Activated CD8-positive, alpha-beta memory T cell treated with anti-CD3 and anti-CD28 coated beads, Interleukin-2, amount 50 U/mL, for 24 hours (primary cell): ENCODE measurements at regions not wholly inside any gene's neighbourhood (a gene's known extent, or its start where the extent isn't known, plus 50 kb on each side); places are given as distances from the start of the nearest gene placed in this dataset.

ENCODE experiments used
- DNase-seq: peaks from one replicate; pipeline ENCODE4 v3.0.0-alpha.2; 2020; ENCODE audit errors: extremely low read depth

DNA sequence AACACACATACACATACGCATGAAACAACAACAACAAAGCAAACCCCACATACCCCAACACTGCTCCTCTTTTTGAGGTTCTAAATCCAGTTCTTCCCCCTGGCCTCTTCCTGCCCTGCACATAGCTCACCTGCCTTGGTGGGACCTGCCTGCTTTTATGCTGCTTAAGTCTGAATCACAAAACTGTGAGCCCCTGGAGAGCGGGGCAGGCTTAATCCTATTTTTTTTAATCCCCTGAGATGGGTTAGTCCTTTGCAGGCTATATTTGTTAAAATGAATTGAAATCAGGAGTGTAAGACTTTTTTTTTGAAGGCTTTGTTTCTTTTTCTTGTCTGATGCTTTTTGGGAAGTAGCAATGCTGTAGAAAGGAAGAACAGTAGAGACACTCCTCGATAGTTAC is 84.6 kb upstream of the MAX start:
- no peak for DNase-seq

DNA sequence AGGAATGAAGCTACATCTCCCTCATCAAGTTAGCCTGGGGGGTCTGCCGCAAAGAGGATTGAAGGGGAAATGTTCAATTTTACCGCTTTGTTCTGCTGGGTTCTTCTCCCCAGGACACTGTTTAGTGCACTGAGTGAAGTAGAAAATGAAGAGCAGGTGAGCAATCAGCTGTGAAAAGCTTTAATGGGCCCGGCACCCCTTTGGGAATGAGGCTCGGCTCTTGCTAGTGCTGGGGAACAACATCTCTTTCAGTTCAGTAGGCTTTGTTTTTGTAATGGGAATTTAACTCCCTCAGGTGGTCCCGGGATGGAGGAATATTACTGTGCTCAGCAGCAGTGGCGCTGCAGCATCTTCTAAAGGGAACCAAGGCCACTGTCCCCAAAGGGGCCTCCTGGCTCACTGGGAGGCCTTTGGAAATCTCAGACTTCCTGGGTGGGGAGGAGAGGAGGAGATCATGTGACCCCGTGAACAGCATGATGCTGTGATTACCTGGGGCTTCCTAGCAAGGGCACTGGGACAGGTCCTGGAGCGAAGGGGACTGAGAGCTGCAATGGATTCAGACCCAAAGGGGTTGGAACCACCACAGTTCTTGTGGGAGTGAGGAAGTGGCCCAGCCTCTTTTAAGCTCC is 85.2 kb upstream of the MAX start:
- no peak for DNase-seq

- no peak for DNase-seq
Observed at GRCh38 chr14:65190312-65190711, 88.0 kb upstream of the MAX start.

GRCh38 chr14:65191716-65192115 is 89.4 kb upstream of the MAX start:
- DNase-seq, result no peak

GRCh38 chr14:65192686-65193085 is 90.4 kb upstream of the MAX start:
- no peak for DNase-seq

DNA sequence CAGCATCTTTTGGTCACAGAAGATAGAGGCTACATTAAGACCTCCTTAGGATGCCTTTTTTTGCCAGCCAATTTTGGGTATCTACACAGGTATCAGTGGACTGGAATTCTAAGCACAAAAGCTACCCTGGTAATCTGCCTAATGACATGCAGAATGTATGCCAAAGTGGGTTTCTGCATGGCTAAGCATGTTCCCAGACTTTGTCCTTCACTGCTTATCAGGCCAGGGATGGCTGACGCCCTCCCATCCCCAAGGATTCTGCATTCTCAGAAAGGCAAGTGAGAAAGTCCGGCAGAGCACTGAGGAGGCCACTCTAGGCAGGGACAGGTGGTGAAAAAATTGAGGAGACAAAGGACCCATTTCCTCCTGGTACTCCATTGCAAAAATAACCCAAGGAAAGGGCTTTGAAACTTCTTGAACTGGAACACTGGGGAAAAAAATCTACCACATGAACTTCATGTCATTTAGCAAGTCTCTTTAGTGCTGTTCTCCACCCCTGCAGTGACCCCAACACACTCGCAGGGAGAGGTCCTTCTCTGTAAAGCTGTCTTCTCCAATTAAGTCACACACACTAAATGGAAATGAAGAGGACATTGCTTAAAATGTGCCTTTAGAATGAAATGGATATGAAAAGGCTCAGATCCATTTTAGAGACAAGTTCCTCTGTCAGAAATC is 91.7 kb upstream of the MAX start:
- DNase-seq, result no peak

DNA sequence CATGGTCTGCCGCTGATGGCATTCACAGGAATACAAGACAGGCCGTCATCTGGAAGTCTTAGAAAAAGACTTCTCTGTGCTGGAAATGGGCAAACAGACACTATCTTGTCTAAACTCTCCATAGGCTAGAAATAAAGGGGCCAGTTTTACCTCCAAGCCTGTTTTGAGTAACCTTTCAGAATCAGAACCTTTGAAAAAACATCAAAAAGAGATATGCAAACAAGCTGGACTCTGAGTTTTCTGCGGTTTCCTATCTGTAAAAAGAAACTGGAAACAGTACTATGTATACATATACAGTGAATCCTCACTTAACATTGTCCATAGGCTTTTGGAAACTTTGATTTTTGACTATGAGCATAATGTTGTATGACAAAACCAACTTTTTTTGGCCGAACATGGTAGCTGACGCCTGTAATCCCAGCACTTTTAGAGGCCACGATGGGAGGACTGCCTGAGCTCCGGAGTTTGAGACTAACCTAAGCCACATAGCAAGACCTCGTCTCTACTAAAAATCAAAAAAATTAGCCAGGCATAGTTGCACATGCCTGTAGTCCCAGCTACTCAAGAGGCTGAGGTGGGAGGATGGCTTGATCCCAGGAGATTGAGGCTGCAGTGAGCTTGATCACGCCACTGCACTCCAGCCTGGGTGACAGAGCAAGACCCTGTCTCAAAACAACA is 92.9 kb upstream of the MAX start:
- no peak for DNase-seq

GRCh38 chr14:65198346-65198745 is 96.0 kb upstream of the MAX start:
- no peak for DNase-seq

- DNase-seq, result no peak
Observed at GRCh38 chr14:65200454-65200853, 98.1 kb upstream of the MAX start.

DNA sequence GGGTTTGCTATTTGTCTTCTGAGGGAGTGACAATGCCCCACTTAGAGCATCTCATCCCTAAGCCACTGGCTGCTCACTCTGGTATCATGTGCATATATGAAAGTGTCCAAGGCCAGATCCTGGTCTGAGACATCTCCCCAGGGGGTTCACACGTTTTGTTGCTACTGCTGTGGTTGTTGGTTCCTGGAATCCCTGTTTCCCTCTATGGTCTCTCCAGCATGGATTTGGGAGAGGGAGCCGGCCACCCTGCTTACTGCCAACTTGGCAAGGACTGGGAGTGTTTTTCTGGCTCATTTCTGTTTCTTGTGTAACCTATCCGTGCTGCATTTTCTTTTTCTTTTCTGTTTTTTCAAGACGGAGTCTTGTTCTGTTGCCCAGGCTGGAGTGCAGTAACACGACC is 101.3 kb upstream of the MAX start:
- DNase-seq, result no peak

DNA sequence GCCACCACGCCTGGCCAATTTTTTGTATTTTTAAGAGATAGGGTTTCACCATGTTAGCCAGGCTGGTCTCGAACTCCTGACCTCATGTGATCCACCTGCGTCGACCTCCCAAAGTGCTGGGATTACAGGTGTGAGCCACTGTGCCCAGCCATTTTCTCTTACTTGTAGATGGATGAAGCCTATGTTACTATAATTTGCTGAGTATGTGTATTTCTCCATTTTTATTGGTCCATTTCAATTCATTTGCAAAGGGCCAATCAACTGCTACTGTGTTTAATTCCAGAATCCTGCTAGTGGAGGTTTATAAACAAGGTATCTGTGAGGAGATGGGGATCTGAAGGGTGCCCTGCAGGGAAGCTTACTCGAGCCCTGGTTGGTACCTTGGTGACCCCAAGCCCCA is 101.7 kb upstream of the MAX start:
- DNase-seq, result no peak

DNA sequence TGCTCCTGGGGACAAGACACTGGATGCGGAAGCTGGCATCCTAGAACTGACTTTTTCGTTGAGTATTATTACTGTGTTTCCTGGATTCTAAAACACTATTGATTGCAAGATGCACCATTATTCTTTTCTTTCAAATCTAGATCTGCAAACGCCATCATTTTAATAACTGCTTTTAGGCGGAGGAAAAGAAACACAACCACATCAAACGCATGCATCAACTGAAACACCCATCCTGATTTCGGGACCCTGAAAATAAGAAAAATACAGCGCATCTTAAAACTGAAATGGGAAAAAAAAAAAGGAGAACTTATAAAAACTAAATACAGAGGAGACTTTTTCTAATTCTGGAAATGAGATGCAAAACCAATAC is 103.7 kb upstream of the MAX start:
- no peak for DNase-seq

DNA sequence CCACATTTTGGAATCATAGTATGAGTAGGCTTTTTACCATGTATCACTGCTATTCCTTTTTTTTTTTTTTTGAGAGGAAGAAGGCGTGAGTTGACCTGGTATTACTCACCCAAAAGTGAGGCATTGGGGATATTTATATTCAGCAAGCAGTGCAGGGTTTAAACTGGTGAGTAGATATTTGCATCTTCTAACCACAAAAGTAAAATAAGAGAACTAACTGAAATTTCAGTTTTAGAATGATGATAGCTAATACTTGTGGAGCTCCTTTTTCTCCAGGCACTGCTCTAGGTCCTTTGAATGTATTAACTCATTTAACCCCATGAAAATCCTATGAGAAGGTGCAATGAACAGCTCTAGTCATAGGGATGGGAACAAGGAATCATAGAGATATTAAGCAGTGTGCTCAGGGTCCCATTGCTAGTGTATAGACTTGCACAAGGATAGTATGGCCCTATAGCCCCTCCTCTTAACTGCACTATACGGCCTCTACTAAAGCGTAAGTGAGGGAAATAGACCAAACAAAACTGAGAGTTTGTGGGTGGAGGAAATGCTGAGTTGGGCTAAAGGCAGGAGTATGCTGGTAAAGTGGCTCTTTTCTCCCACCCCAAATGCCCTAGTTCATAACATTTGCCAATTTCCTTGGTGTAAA is 104.3 kb upstream of the MAX start:
- DNase-seq, result no peak

DNA sequence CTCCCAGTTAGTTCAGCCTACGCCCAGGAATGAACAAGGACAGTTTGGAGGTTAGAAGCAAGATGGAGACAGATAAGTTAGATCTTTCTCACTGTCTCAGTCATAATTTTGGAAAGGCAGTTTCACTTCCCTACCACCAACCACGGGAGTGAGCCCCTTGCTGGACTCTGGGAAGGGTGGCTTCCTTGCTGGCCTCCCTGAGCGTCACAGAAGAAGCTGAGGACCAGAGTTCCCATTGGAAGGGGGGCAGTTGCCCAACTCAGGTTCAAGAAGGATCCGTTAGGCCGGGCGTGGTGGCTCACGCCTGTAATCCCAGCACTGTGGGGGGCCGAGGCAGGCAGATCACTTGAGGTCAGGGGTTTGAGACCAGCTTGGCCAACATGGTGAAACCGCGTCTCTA is 106.2 kb upstream of the MAX start:
- no peak for DNase-seq

GRCh38 chr14:65210118-65210821 is 108.0 kb upstream of the MAX start:
- DNase-seq, result no peak

GRCh38 chr14:65210822-65211182 is 108.5 kb upstream of the MAX start:
- DNase-seq, result no peak

- DNase-seq, result no peak
Observed at GRCh38 chr14:65211341-65211987, 109.1 kb upstream of the MAX start.

GRCh38 chr14:65213316-65213715 is 111.0 kb upstream of the MAX start:
- DNase-seq, result no peak

DNA sequence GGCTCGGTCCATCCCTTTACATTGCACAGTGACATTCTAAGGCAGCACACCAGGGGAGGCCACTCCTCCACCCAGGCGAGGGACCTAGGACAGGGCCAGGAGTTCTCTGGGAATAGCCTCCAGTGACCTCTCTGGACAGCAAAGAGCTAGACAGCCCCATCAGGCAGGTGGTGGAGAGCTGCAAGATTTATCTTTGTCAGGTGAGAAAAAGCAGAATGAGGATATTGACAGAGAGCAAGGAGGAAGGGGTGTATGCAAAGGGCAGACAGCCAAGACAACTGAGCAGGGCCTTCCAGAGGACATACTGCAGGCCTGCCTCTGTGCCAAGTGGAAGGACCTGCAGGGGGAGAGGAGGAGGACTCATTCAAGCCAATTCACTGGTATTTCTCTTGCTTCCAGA is 112.4 kb upstream of the MAX start:
- no peak for DNase-seq

DNA sequence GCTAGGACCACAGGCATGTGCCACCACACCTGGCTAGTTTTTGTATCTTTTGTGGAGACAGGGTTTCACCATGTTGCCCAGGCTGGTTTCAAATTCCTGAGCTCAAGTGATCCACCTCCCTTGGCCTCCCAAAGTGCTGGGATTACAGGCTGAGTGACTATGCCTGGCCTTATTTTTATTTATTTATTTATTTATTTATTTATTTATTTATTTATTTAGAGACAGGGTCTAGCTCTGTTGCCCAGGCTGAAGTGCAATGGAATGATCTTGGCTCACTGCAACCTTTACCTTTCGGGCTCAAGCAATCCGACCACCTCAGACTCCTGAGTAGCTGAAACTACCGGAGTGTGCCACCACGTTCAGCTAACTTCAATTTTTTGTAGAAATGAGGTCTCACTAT is 117.0 kb upstream of the MAX start:
- DNase-seq, result no peak

- DNase-seq, result no peak
Observed at GRCh38 chr14:65222440-65222858, 120.1 kb upstream of the MAX start.

DNA sequence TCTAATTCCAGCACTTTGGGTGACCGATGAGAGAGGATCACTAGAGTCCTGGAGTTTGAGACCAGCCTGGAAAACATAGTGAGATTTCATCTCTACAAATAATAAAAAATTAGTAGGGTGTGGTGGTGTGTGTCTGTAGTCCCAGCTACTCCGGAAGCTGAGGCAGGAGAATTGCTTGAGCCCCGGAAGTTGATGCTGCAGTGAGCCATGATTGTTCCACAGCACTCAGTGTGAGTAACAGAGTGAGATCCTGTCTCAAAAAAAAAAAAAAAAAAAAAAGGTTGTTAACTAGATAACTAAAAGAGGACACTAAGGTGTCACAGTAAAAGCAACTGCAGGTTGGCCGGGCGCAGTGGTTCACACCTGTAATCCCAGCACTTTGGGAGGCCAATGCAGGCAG is 121.3 kb upstream of the MAX start:
- DNase-seq, result no peak
